ENCODE measurements at regions not wholly inside any gene's neighbourhood (a gene's known extent, or its start where the extent isn't known, plus 50 kb on each side); places are given as distances from the start of the nearest gene placed in this dataset.
"Not testable (repeated sequence)": the region's sequence is repeated elsewhere in the genome, so short reads cannot be mapped to it uniquely, and the experiment has no call there.

- DNase-seq, result no peak
Observed at GRCh38 chr2:16948710-16949109, 283.1 kb upstream of the CYRIA start.

- no peak for DNase-seq
Observed at GRCh38 chr2:16948053-16948452, 282.4 kb upstream of the CYRIA start.

GRCh38 chr2:16943279-16943958, 277.8 kb upstream of the CYRIA start:
- DNase-seq, result no peak

GRCh38 chr2:16940214-16940613, 274.6 kb upstream of the CYRIA start:
- no peak for DNase-seq

GRCh38 chr2:16939771-16940170, 274.1 kb upstream of the CYRIA start:
- DNase-seq, result no peak

GRCh38 chr2:16933355-16933754, 267.7 kb upstream of the CYRIA start:
- no peak for DNase-seq

GRCh38 chr2:16932826-16933225, 267.2 kb upstream of the CYRIA start:
- no peak for DNase-seq

GRCh38 chr2:16931441-16931840, 265.8 kb upstream of the CYRIA start:
- DNase-seq, result no peak

GRCh38 chr2:16927398-16927797, 261.8 kb upstream of the CYRIA start:
- DNase-seq, result no peak

- no peak for DNase-seq
Observed at GRCh38 chr2:16925145-16925544, 259.5 kb upstream of the CYRIA start.

- not testable (repeated sequence) for DNase-seq
Observed at GRCh38 chr2:16915341-16915755, 249.7 kb upstream of the CYRIA start.

- DNase-seq, result no peak
Observed at GRCh38 chr2:16911746-16912145, 246.1 kb upstream of the CYRIA start.

- no peak for DNase-seq
Observed at GRCh38 chr2:16908656-16909055, 243.0 kb upstream of the CYRIA start.

GRCh38 chr2:16907645-16908282, 242.1 kb upstream of the CYRIA start:
- DNase-seq, result no peak

GRCh38 chr2:16905325-16905724, 239.7 kb upstream of the CYRIA start:
- not testable (repeated sequence) for DNase-seq

- no peak for DNase-seq
Observed at GRCh38 chr2:16900405-16901025, 234.9 kb upstream of the CYRIA start.

- DNase-seq, result no peak
Observed at GRCh38 chr2:16899958-16900357, 234.3 kb upstream of the CYRIA start.

- DNase-seq, result no peak
Observed at GRCh38 chr2:16890081-16890480, 224.4 kb upstream of the CYRIA start.

- DNase-seq, result no peak
Observed at GRCh38 chr2:16885027-16885426, 219.4 kb upstream of the CYRIA start.

GRCh38 chr2:16882706-16883105, 217.1 kb upstream of the CYRIA start:
- no peak for DNase-seq

GRCh38 chr2:16881122-16881521, 215.5 kb upstream of the CYRIA start:
- no peak for DNase-seq

GRCh38 chr2:16871411-16871810, 205.8 kb upstream of the CYRIA start:
- no peak for DNase-seq

- no peak for DNase-seq
Observed at GRCh38 chr2:16870491-16871076, 204.9 kb upstream of the CYRIA start.

GRCh38 chr2:16869711-16870110, 204.1 kb upstream of the CYRIA start:
- no peak for DNase-seq

All from CD4-positive, alpha-beta T cell treated with Interleukin-17A for 1 hour (primary cell).